ENCODE measurements at regions not wholly inside any gene's neighbourhood (a gene's known extent, or its start where the extent isn't known, plus 50 kb on each side); places are given as distances from the start of the nearest gene placed in this dataset.
A peak's percentile ranks its signal among the peaks of the same experiment; 100 is the strongest.

- no peak for DNase-seq
- no peak for ATAC-seq
- Histone ChIP-seq H3K4me1 (peaks cover 6 to 65% (median 37%) of the 10 kb centered on the region in 9 donors), H3K27me3 (no peaks in the 10 kb centered on the region), H3K4me3 (no peak overlapping the region), H3K36me3 (no peaks in the 10 kb centered on the region), H3K9me3 (no peaks in the 10 kb centered on the region), H3K27ac (peak overlapping the region in 7 of 10 donors; percentile 6 to 85 (median 80))
- 31 to 38% methylated on average over 2 of the region's 2 CpGs for WGBS, 2 donors
- TF ChIP-seq, protein P1, sequence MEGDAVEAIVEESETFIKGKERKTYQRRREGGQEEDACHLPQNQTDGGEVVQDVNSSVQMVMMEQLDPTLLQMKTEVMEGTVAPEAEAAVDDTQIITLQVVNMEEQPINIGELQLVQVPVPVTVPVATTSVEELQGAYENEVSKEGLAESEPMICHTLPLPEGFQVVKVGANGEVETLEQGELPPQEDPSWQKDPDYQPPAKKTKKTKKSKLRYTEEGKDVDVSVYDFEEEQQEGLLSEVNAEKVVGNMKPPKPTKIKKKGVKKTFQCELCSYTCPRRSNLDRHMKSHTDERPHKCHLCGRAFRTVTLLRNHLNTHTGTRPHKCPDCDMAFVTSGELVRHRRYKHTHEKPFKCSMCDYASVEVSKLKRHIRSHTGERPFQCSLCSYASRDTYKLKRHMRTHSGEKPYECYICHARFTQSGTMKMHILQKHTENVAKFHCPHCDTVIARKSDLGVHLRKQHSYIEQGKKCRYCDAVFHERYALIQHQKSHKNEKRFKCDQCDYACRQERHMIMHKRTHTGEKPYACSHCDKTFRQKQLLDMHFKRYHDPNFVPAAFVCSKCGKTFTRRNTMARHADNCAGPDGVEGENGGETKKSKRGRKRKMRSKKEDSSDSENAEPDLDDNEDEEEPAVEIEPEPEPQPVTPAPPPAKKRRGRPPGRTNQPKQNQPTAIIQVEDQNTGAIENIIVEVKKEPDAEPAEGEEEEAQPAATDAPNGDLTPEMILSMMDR (IDR thresholded peaks at IDR 0.05) = no peak
- intact Hi-C loops (cut with DNase I) = loop anchor here in 8 of 10 donors (10.0 kb wide), 4 partner anchors 119 to 431 kb away; partner anchors contain the start of gene ATG10 (in 2 of the 8)
Measured at GRCh38 chr5:81855591-81855990, 104.7 kb upstream of the SSBP2 start.

DNA sequence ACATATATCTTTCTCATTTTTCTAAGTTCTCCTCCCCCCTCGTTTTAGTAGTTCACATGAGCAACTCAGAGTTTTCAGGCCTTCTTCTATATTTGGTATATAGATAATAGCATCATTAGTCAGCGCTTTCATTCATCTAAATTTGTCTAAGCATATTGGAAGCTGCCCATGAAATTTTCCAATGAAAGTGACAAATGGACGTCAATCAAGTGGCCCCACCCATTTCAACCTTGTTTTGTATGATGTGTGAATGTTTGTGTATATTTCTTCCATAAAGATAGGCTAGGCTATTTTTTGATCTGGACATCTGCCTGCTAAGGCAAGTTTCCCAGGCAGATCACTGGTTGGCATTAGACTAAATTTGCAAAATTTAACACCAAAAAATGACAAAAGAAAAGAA lies 104.0 kb upstream of the SSBP2 start:
- DNase-seq = no peak
- TF ChIP-seq, protein P1 (IDR thresholded peaks at IDR 0.05) = no peak
- no peaks in the 10 kb centered on the region for H3K36me3 ChIP-seq
- peaks cover 12 to 72% (median 44%) of the 10 kb centered on the region in 9 donors for H3K4me1 ChIP-seq
- no peaks in the 10 kb centered on the region for H3K9me3 ChIP-seq
- no peak overlapping the region for H3K4me3 ChIP-seq
- no peaks in the 10 kb centered on the region for H3K27me3 ChIP-seq
- peak overlapping the region in 7 of 10 donors; percentile 6 to 85 (median 80) for H3K27ac ChIP-seq
- ATAC-seq = no peak
- intact Hi-C loops (cut with DNase I) = loop anchor here (5.0 to 10.0 kb wide), 11 partner anchors 68 to 430 kb away; partner anchors contain the start of genes ATG10 (in 7 of the 10) and SSBP2 (in 1 of the 10)
- 29 to 39% methylated on average over 3 of the region's 3 CpGs for WGBS, 2 donors

- no peak for ATAC-seq
- Histone ChIP-seq H3K9me3 (no peaks in the 10 kb centered on the region), H3K4me1 (peaks cover 13 to 76% (median 47%) of the 10 kb centered on the region in 9 donors), H3K27ac (peak overlapping the region in 6 of 10 donors; percentile 33 to 85 (median 80)), H3K36me3 (no peaks in the 10 kb centered on the region), H3K4me3 (no peak overlapping the region), H3K27me3 (no peaks in the 10 kb centered on the region)
- intact Hi-C loops (cut with DNase I) = loop anchor here (5.0 to 10.0 kb wide), 11 partner anchors 67 to 430 kb away; partner anchors contain the start of genes ATG10 (in 7 of the 10) and SSBP2 (in 1 of the 10)
- no peak for DNase-seq
- TF ChIP-seq, protein P1 (IDR thresholded peaks at IDR 0.05) = peak in 3 of 9 donors; percentile 24 to 50 (median 45)
Measured at GRCh38 chr5:81854485-81854884, 103.6 kb upstream of the SSBP2 start.

DNA sequence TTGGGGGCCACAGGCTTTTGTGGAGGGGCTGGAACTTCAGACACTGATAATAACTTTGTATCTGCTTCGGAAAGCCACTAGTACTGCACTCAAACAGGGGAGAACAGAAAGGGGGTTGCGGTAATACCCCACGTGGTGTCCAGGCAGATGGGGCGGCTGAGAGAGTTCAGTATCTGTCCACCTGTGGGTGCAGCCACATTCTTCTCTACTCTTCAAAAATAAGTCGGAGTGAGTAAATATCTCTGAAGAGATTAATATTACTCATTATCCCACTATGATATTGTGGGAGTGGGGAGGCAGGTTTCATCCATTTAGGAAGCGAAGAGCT lies 102.1 kb upstream of the SSBP2 start:
- no peaks in the 10 kb centered on the region for H3K27me3 ChIP-seq
- TF ChIP-seq, protein P1 (IDR thresholded peaks at IDR 0.05) = no peak
- peak overlapping the region in 8 of 10 donors; percentile 88 to 97 (median 94) for H3K27ac ChIP-seq
- no peaks in the 10 kb centered on the region for H3K9me3 ChIP-seq
- ATAC-seq (no peak), DNase-seq (no peak)
- intact Hi-C loops (cut with DNase I) = loop anchor here (5.0 to 10.0 kb wide), 11 partner anchors 66 to 428 kb away; partner anchors contain the start of genes ATG10 (in 7 of the 10) and SSBP2 (in 1 of the 10)
- 79 to 80% methylated on average over 6 of the region's 6 CpGs for WGBS, 2 donors
- no peaks in the 10 kb centered on the region for H3K36me3 ChIP-seq
- peaks cover 13 to 86% (median 57%) of the 10 kb centered on the region in 9 donors for H3K4me1 ChIP-seq
- peak overlapping the region in 5 of 10 donors; percentile 58 to 62 (median 60) for H3K4me3 ChIP-seq
